ENCODE measurements at regions not wholly inside any gene's neighbourhood (a gene's known extent, or its start where the extent isn't known, plus 50 kb on each side); places are given as distances from the start of the nearest gene placed in this dataset.

- TF ChIP-seq NBN (IDR thresholded peaks at IDR 0.05) (no peak), EP300 (IDR thresholded peaks at IDR 0.05; ENCODE audit: borderline replicate concordance in 1 of 2, control insufficient read depth in 1 of 2, low read depth in 2 of 2, low read length in 2 of 2) (no peak), CEBPB (IDR thresholded peaks at IDR 0.05; ENCODE audit: borderline replicate concordance in 1 of 2, low read depth in 2 of 2, low read length in 2 of 2) (no peak), SMC3 (IDR thresholded peaks at IDR 0.05; ENCODE audit: borderline replicate concordance, low read length) (no peak), CTCF (IDR thresholded peaks at IDR 0.05 in 2 of 3, conservative IDR thresholded peaks at IDR 0.05 in 1 of 3; ENCODE audit: control insufficient read depth in 2 of 3, extremely low read depth in 1 of 3, insufficient read depth in 1 of 3, low read depth in 3 of 3, low read length in 3 of 3) (no peak), POLR2AphosphoS5 (IDR thresholded peaks at IDR 0.05; ENCODE audit: low read length) (no peak), MXI1 (IDR thresholded peaks at IDR 0.05; ENCODE audit: low read depth, low read length) (no peak), TAF1 (IDR thresholded peaks at IDR 0.05; ENCODE audit: borderline replicate concordance, low read depth, low read length) (no peak), RELB (IDR thresholded peaks at IDR 0.05; ENCODE audit: low read depth) (no peak), TCF7 (IDR thresholded peaks at IDR 0.05; ENCODE audit: borderline replicate concordance) (no peak), REST (IDR thresholded peaks at IDR 0.05; ENCODE audit: low read depth, low read length) (no peak), POLR2A (IDR thresholded peaks at IDR 0.05; ENCODE audit: low read depth, low read length) (no peak), USF2 (IDR thresholded peaks at IDR 0.05; ENCODE audit: borderline replicate concordance, low read depth, low read length) (no peak)
Observed at GRCh38 chr20:57990396-57990987, 238.0 kb downstream of the ANKRD60 start.

Measured in GM12878 (cell line).